GM12875 (cell line): ENCODE measurements at regions not wholly inside any gene's neighbourhood (a gene's known extent, or its start where the extent isn't known, plus 50 kb on each side); places are given as distances from the start of the nearest gene placed in this dataset.

ENCODE experiments used
- H3K4me3 ChIP-seq: one replicate; pipeline ENCODE4 v1.5.1; 2011; ENCODE audit warnings: low read depth, low read length, control low read depth
- CTCF ChIP-seq: IDR thresholded peaks from 2 replicates; pipeline ENCODE4 v1.5.1; 2011; ENCODE audit warnings: low read depth, mild to moderate bottlenecking, control low read depth, inconsistent platforms, low read length, moderate library complexity, borderline replicate concordance; ENCODE audit not compliant: insufficient read depth

GRCh38 chr16:86974120-86974519 is 343.1 kb downstream of the C16orf95 start:
- no peak for TF ChIP-seq CTCF

GRCh38 chr16:86975445-86975844 is 341.7 kb downstream of the C16orf95 start:
- TF ChIP-seq CTCF: no peak
- H3K4me3 ChIP-seq: no peak overlapping the region

More at GRCh38 chr16:86974120-86974519, 343.1 kb downstream of the C16orf95 start:
- no peak overlapping the region for H3K4me3 ChIP-seq

- no peak for TF ChIP-seq CTCF
- no peak overlapping the region for H3K4me3 ChIP-seq
These were observed 340.0 kb downstream of the C16orf95 start for GRCh38 chr16:86977076-86977676.

GRCh38 chr16:86978445-86979030 is 338.7 kb downstream of the C16orf95 start:
- no peak for TF ChIP-seq CTCF
- no peak overlapping the region for H3K4me3 ChIP-seq

- TF ChIP-seq CTCF: no peak
- H3K4me3 ChIP-seq: no peak overlapping the region
These were observed 338.1 kb downstream of the C16orf95 start for GRCh38 chr16:86979061-86979460.

GRCh38 chr16:86979984-86980553 is 337.1 kb downstream of the C16orf95 start:
- TF ChIP-seq CTCF: no peak
- no peak overlapping the region for H3K4me3 ChIP-seq

- H3K4me3 ChIP-seq: no peak overlapping the region
- no peak for TF ChIP-seq CTCF
These were observed 336.5 kb downstream of the C16orf95 start for GRCh38 chr16:86980644-86981043.
